ENCODE measurements at regions not wholly inside any gene's neighbourhood (a gene's known extent, or its start where the extent isn't known, plus 50 kb on each side); places are given as distances from the start of the nearest gene placed in this dataset.

- TF ChIP-seq CSDC2 (CRISPR knock-in tag; IDR thresholded peaks at IDR 0.05) (no peak), BACH2 (CRISPR knock-in tag; IDR thresholded peaks at IDR 0.05; ENCODE audit: borderline replicate concordance) (no peak), SNAI2 (CRISPR knock-in tag; IDR thresholded peaks at IDR 0.05) (no peak), TSHZ2 (CRISPR knock-in tag; IDR thresholded peaks at IDR 0.05) (no peak)
- ATAC-seq: no peak
Observed at GRCh38 chr11:115684699-115685098, 180.5 kb upstream of the CADM1 start.

- no peak for TF ChIP-seq ARNTL (CRISPR knock-in tag; IDR thresholded peaks at IDR 0.05; ENCODE audit: borderline replicate concordance, low read depth)
- TF ChIP-seq RARB (CRISPR knock-in tag; IDR thresholded peaks at IDR 0.05): no peak
- TF ChIP-seq ZC3H10 (CRISPR knock-in tag; IDR thresholded peaks at IDR 0.05): no peak
- TF ChIP-seq ZNF70 (CRISPR knock-in tag; IDR thresholded peaks at IDR 0.05): no peak
- no peak for TF ChIP-seq ZFP3 (CRISPR knock-in tag; IDR thresholded peaks at IDR 0.05)
- TF ChIP-seq, protein P1, sequence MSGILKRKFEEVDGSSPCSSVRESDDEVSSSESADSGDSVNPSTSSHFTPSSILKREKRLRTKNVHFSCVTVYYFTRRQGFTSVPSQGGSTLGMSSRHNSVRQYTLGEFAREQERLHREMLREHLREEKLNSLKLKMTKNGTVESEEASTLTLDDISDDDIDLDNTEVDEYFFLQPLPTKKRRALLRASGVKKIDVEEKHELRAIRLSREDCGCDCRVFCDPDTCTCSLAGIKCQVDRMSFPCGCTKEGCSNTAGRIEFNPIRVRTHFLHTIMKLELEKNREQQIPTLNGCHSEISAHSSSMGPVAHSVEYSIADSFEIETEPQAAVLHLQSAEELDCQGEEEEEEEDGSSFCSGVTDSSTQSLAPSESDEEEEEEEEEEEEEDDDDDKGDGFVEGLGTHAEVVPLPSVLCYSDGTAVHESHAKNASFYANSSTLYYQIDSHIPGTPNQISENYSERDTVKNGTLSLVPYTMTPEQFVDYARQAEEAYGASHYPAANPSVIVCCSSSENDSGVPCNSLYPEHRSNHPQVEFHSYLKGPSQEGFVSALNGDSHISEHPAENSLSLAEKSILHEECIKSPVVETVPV (CRISPR knock-in tag; IDR thresholded peaks at IDR 0.05): no peak
- TF ChIP-seq TSHZ2 (CRISPR knock-in tag; IDR thresholded peaks at IDR 0.05): no peak
- no peak for TF ChIP-seq PPARA (CRISPR knock-in tag; IDR thresholded peaks at IDR 0.05; ENCODE audit: borderline replicate concordance)
- no peak for TF ChIP-seq SNAI2 (CRISPR knock-in tag; IDR thresholded peaks at IDR 0.05)
- TF ChIP-seq, protein P2, sequence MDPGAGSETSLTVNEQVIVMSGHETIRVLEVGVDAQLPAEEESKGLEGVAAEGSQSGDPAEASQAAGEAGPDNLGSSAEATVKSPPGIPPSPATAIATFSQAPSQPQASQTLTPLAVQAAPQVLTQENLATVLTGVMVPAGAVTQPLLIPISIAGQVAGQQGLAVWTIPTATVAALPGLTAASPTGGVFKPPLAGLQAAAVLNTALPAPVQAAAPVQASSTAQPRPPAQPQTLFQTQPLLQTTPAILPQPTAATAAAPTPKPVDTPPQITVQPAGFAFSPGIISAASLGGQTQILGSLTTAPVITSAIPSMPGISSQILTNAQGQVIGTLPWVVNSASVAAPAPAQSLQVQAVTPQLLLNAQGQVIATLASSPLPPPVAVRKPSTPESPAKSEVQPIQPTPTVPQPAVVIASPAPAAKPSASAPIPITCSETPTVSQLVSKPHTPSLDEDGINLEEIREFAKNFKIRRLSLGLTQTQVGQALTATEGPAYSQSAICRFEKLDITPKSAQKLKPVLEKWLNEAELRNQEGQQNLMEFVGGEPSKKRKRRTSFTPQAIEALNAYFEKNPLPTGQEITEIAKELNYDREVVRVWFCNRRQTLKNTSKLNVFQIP (CRISPR knock-in tag; IDR thresholded peaks at IDR 0.05; ENCODE audit: borderline replicate concordance, low read depth): no peak
- no peak for TF ChIP-seq TCF4 (CRISPR knock-in tag; IDR thresholded peaks at IDR 0.05; ENCODE audit: borderline replicate concordance)
- no peak for TF ChIP-seq TOX (CRISPR knock-in tag; IDR thresholded peaks at IDR 0.05; ENCODE audit: borderline replicate concordance)
- TF ChIP-seq OSR1 (CRISPR knock-in tag; IDR thresholded peaks at IDR 0.05): no peak
- no peak for TF ChIP-seq PATZ1 (CRISPR knock-in tag; IDR thresholded peaks at IDR 0.05; ENCODE audit: borderline replicate concordance)
- no peak for TF ChIP-seq GLIS3 (CRISPR knock-in tag; IDR thresholded peaks at IDR 0.05)
- TF ChIP-seq, protein P3, sequence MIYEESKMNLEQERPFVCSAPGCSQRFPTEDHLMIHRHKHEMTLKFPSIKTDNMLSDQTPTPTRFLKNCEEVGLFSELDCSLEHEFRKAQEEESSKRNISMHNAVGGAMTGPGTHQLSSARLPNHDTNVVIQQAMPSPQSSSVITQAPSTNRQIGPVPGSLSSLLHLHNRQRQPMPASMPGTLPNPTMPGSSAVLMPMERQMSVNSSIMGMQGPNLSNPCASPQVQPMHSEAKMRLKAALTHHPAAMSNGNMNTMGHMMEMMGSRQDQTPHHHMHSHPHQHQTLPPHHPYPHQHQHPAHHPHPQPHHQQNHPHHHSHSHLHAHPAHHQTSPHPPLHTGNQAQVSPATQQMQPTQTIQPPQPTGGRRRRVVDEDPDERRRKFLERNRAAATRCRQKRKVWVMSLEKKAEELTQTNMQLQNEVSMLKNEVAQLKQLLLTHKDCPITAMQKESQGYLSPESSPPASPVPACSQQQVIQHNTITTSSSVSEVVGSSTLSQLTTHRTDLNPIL (CRISPR knock-in tag; IDR thresholded peaks at IDR 0.05; ENCODE audit: low read depth): no peak
- no peak for ATAC-seq
Observed at GRCh38 chr11:115684135-115684534, 179.9 kb upstream of the CADM1 start.

DNA sequence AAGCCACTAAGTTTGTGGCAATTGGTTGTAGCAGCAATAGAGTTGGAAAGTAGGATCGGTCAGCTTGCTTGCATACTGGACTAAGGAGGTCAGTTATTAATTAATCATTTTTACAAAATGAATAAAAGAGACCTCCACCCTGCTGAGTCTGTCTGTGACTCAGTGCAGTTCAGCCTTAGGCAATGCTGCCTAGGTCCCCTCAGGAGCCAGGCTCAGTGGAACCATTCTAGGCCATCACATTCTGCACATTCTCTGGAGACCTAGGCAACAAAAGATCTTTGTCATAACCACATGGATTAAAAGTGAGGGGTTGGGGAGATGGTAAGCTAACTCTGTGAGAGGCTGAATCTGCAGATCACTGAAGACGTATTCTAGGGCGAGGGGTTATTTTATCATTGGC, 178.7 kb upstream of the CADM1 start:
- TF ChIP-seq TSHZ2 (CRISPR knock-in tag; IDR thresholded peaks at IDR 0.05) (no peak), PPARA (CRISPR knock-in tag; IDR thresholded peaks at IDR 0.05; ENCODE audit: borderline replicate concordance) (no peak), TOX (CRISPR knock-in tag; IDR thresholded peaks at IDR 0.05; ENCODE audit: borderline replicate concordance) (no peak), CSDC2 (CRISPR knock-in tag; IDR thresholded peaks at IDR 0.05) (no peak), ZFP30 (CRISPR knock-in tag; IDR thresholded peaks at IDR 0.05) (no peak), OSR1 (CRISPR knock-in tag; IDR thresholded peaks at IDR 0.05) (no peak), TCF4 (CRISPR knock-in tag; IDR thresholded peaks at IDR 0.05; ENCODE audit: borderline replicate concordance) (no peak), ZNF8 (CRISPR knock-in tag; IDR thresholded peaks at IDR 0.05) (no peak), ESRRG (CRISPR knock-in tag; IDR thresholded peaks at IDR 0.05) (no peak)
- TF ChIP-seq, protein P3 (CRISPR knock-in tag; IDR thresholded peaks at IDR 0.05; ENCODE audit: low read depth): no peak
- ATAC-seq: no peak
